ENCODE measurements at regions not wholly inside any gene's neighbourhood (a gene's known extent, or its start where the extent isn't known, plus 50 kb on each side); places are given as distances from the start of the nearest gene placed in this dataset.

GRCh38 chr10:65033957-65034356 lies 1512.8 kb downstream of the REEP3 start:
- Histone ChIP-seq H3K4me2 (no peak overlapping the region), H3K4me3 (no peak overlapping the region), H3K4me1 (ENCODE audit: insufficient read depth) (no peaks in the 10 kb centered on the region), H2AFZ (no peak overlapping the region), H3K36me3 (ENCODE audit: insufficient read depth) (peaks cover 4% of the 10 kb centered on the region; the same call in 1 of the 2 replicates), H3K27ac (ENCODE audit: low read depth) (no peak overlapping the region), H4K20me1 (replicated peaks; ENCODE audit: insufficient read depth) (no peaks in the 10 kb centered on the region), H3K9me2 (ENCODE audit: insufficient read depth) (peaks cover 4% of the 10 kb centered on the region; the same call in 1 of the 2 replicates), H3F3A (replicated peaks; ENCODE audit: low read depth) (no peaks in the 10 kb centered on the region), H3K27me3 (ENCODE audit: insufficient read depth) (no peaks in the 10 kb centered on the region), H3K79me2 (replicated peaks; ENCODE audit: insufficient read depth) (no peaks in the 10 kb centered on the region)
- H3K4me3 Mint-ChIP-seq = no peak overlapping the region
- peaks cover 5% of the 10 kb centered on the region for H3K27me3 Mint-ChIP-seq (ENCODE audit: insufficient read depth, low read depth, poor library complexity)
- H3K4me1 Mint-ChIP-seq = no peaks in the 10 kb centered on the region; the same call in 2 of the 3 replicates
- H3K27ac Mint-ChIP-seq = no peak overlapping the region
- ATAC-seq (no peak), DNase-seq (ENCODE audit: low spot score) (no peak)
- peaks cover 24% of the 10 kb centered on the region for H3K36me3 Mint-ChIP-seq (ENCODE audit: low read depth)
- peaks cover 51% of the 10 kb centered on the region for H3K9me3 Mint-ChIP-seq
- TF ChIP-seq REST (IDR thresholded peaks at IDR 0.05; ENCODE audit: unreplicated experiment) (no peak), CREB1 (CRISPR knock-in tag; IDR thresholded peaks at IDR 0.05; ENCODE audit: low read depth) (no peak), EZH2phosphoT487 (IDR thresholded peaks at IDR 0.05; ENCODE audit: unreplicated experiment) (no peak), NANOG (IDR thresholded peaks at IDR 0.05; ENCODE audit: borderline replicate concordance) (no peak), ZNF114 (CRISPR knock-in tag; IDR thresholded peaks at IDR 0.05) (no peak), STAT1 (IDR thresholded peaks at IDR 0.05; ENCODE audit: unreplicated experiment) (no peak), EZH2 (IDR thresholded peaks at IDR 0.05; ENCODE audit: low read depth, unreplicated experiment) (no peak), JUNB (IDR thresholded peaks at IDR 0.05; ENCODE audit: unreplicated experiment) (no peak), ZNF331 (CRISPR knock-in tag; IDR thresholded peaks at IDR 0.05; ENCODE audit: low read depth) (no peak), CTCF (conservative IDR thresholded peaks at IDR 0.05; ENCODE audit: low read depth in 2 of 2) (no peak), POLR2AphosphoS5 (IDR thresholded peaks at IDR 0.05; ENCODE audit: low read depth) (no peak), ETS1 (IDR thresholded peaks at IDR 0.05) (no peak), ZNF462 (CRISPR knock-in tag; IDR thresholded peaks at IDR 0.05) (no peak)
